ENCODE measurements at regions not wholly inside any gene's neighbourhood (a gene's known extent, or its start where the extent isn't known, plus 50 kb on each side); places are given as distances from the start of the nearest gene placed in this dataset.

DNA sequence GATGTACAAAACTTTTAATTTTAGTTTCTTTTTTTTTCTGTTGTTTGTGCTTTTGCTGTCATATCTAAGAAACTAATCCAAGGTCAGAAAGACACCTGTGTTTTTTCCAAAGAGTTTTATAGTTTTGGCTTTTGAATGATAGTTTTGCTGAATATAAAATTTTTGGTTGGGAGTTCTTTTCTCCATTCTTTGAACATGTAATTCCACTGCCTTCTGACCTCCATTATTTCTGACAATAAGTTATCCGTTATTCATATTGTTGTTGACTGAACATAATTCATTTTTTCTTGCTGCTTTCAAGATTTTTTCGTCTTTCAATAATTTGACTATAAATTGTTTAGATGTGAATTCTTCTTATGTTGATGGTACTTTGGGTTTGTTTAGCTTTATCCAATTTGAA is 82.2 kb upstream of the SLC24A2 start:
- intact Hi-C loops (cut with DNase I), result no loop called here
- ATAC-seq, result no peak
- DNase-seq (ENCODE audit: low spot score), result no peak

DNA sequence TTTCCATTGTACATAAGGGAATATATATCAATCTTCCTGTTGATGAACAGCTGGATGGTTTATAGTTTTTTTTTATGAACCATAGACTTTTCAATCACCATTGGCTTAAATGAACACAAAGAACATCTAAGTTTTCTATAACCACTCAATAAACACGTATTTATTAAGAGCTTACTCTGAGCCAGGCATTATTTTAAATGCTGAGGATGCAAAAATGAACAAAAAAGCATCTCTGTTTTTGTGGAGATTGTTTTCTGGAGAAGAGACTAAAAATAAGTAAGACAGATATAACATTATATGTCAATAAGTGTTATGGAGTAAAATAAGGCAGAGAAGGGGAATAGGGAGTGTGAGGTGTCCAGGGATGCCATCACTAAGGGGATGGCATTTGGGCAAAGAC is 52.1 kb upstream of the SLC24A2 start:
- DNase-seq (ENCODE audit: low spot score) (no peak), ATAC-seq (no peak)
- intact Hi-C loops (cut with DNase I), result no loop called here
